ENCODE measurements at regions not wholly inside any gene's neighbourhood (a gene's known extent, or its start where the extent isn't known, plus 50 kb on each side); places are given as distances from the start of the nearest gene placed in this dataset.
"Not testable (repeated sequence)": the region's sequence is repeated elsewhere in the genome, so short reads cannot be mapped to it uniquely, and the experiment has no call there.

DNA sequence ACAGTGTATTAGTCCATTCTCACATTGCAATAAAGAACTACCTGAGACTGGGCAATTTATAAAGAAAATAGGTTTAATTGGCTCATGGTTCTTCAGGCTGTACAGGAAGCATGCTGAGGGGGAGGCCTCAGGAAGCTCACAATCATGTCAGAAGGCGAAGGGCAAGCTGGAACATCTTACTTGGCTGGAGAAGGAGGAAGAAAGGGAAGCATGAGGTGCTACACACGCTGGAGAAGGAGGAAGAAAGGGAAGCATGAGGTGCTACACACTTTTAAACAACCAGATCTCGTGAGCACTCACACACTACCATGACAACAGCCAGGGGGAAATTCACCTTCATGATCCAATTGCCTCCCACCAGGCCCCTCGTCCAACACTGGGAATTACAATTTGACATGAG is 95.3 kb upstream of the FAM110C start:
- WGBS (ENCODE audit: insufficient coverage) = 66% methylated on average over 3 of the region's 4 CpGs
- no peaks in the 10 kb centered on the region for H3K36me3 Mint-ChIP-seq
- no peaks in the 10 kb centered on the region for H3K36me3 ChIP-seq (ENCODE audit: control insufficient read depth, insufficient read depth, low read length)
- peaks cover 18 to 36% of the 10 kb centered on the region in 2 donors for H3K27me3 Mint-ChIP-seq (ENCODE audit: low read depth in 2 of 2)
- ATAC-seq (no peak), DNase-seq (no peak)
- no peak overlapping the region for H3K27ac ChIP-seq (ENCODE audit: low read length)
- no peak overlapping the region for H3K4me3 Mint-ChIP-seq
- intact Hi-C loops (cut with micrococcal nuclease) = no loop called here
- H3K9me3 ChIP-seq (ENCODE audit: control insufficient read depth, insufficient read depth, low read length) = no peaks in the 10 kb centered on the region
- no peak overlapping the region for H3K4me3 ChIP-seq (ENCODE audit: low read length)
- no peaks in the 10 kb centered on the region for H3K4me1 ChIP-seq (ENCODE audit: control insufficient read depth, insufficient read depth, low read length)
- H3K27me3 ChIP-seq (ENCODE audit: control insufficient read depth, insufficient read depth, low read length) = peaks cover under 1% of the 10 kb centered on the region
- H3K4me1 Mint-ChIP-seq = peaks cover 15 to 21% of the 10 kb centered on the region in 2 donors
- TF ChIP-seq, protein P1, sequence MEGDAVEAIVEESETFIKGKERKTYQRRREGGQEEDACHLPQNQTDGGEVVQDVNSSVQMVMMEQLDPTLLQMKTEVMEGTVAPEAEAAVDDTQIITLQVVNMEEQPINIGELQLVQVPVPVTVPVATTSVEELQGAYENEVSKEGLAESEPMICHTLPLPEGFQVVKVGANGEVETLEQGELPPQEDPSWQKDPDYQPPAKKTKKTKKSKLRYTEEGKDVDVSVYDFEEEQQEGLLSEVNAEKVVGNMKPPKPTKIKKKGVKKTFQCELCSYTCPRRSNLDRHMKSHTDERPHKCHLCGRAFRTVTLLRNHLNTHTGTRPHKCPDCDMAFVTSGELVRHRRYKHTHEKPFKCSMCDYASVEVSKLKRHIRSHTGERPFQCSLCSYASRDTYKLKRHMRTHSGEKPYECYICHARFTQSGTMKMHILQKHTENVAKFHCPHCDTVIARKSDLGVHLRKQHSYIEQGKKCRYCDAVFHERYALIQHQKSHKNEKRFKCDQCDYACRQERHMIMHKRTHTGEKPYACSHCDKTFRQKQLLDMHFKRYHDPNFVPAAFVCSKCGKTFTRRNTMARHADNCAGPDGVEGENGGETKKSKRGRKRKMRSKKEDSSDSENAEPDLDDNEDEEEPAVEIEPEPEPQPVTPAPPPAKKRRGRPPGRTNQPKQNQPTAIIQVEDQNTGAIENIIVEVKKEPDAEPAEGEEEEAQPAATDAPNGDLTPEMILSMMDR (IDR thresholded peaks at IDR 0.05) = no peak
- no peaks in the 10 kb centered on the region for H3K9me3 Mint-ChIP-seq
- H3K27ac Mint-ChIP-seq = no peak overlapping the region

DNA sequence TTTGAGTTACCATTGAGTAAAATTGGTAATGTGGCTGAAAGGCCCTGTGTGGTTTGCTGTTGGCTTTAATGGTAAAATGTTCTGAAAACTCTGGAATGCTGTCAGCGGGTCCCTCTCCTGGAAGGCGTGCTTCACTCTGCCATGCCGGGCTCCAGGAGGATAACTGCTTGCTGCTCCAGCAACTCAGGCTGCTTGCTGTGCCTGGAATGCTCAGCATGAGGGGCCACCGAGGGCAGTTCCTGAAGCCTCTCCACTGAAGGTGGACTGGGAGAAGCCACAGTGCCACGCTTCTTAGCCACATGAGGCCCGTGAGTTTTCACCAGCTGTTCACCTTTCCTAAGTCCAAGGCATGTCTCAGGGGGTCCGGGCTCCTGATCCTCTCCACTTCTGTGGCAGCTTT is 90.4 kb upstream of the FAM110C start:
- Mint-ChIP-seq H3K9me3 (no peaks in the 10 kb centered on the region), H3K27ac (no peak overlapping the region), H3K27me3 (ENCODE audit: low read depth in 2 of 2) (peaks cover 26 to 58% of the 10 kb centered on the region in 2 donors), H3K36me3 (no peaks in the 10 kb centered on the region), H3K4me3 (no peak overlapping the region), H3K4me1 (peaks cover 0 to 7% of the 10 kb centered on the region in 2 donors)
- Histone ChIP-seq H3K36me3 (ENCODE audit: control insufficient read depth, insufficient read depth, low read length) (no peaks in the 10 kb centered on the region), H3K4me3 (ENCODE audit: low read length) (no peak overlapping the region), H3K27me3 (ENCODE audit: control insufficient read depth, insufficient read depth, low read length) (peaks cover 7% of the 10 kb centered on the region), H3K4me1 (ENCODE audit: control insufficient read depth, insufficient read depth, low read length) (no peaks in the 10 kb centered on the region), H3K27ac (ENCODE audit: low read length) (no peak overlapping the region), H3K9me3 (ENCODE audit: control insufficient read depth, insufficient read depth, low read length) (no peaks in the 10 kb centered on the region)
- ATAC-seq (no peak), DNase-seq (no peak)
- intact Hi-C loops (cut with micrococcal nuclease) = no loop called here
- TF ChIP-seq, protein P1 (IDR thresholded peaks at IDR 0.05) = no peak
- 91% methylated on average over 7 of the region's 7 CpGs for WGBS (ENCODE audit: insufficient coverage)

DNA sequence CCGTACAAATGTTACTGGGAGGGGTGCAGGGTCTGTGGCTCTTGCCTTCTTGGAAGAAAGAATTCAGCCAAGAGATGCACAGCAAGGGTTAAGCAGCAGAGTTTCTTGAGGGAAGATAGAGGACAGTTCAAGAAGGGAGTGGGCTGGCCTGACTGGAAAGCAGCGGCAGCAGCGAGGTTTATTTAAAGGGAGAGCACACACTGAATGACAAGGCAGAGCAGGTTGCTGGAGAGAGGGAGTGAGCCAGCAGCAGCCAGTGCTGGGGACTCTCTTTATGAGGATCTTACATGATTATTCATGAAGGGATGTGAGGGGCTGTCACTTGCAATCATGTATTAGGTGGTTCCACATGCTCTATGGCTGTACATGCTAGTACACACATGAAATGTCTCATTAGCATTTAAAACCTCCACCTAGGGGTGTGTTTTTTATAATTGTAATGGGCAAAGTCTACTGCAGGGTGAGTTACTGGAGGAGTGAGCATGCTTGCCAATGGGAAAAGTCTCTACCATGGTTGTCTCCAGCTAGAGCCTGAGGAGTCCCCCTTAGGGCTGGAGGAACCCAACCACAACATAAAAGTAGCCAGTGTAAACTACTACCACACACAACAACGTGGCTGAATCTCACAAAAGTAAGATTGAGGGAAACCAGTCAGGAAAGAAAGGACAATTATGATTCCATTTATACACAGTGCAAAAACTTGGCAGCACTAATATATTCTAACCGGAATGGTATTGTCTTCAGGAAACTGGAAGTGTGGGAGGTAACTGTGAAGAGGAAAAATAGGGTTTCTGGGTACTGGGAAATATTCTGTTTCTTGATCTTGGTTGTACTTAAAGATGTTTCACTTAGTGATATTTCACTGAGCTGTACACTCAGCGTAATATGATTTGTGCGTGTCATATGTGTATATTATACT is 87.6 kb upstream of the FAM110C start:
- WGBS (ENCODE audit: insufficient coverage) = 75% methylated on average over 4 of the region's 7 CpGs
- no peak overlapping the region for H3K27ac Mint-ChIP-seq

DNA sequence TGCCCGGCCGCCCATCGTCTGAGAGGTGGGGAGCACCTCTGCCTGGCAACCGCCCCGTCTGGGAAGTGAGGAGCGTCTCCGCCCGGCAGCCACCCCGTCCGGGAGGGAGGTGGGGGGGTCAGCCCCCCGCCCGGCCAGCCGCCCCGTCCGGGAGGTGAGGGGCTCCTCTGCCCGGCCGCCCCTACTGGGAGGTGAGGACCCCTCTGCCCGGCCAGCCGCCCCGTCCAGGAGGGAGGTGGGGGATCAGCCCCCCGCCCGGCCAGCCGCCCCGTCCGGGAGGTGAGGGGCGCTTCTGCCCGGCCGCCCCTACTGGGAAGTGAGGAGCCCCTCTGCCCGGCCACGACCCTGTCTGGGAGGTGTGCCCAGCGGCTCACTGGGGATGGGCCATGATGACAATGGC is 80.5 kb upstream of the FAM110C start:
- DNase-seq; H3K27ac Mint-ChIP-seq; intact Hi-C loops (cut with micrococcal nuclease); H3K4me1 Mint-ChIP-seq; H3K4me3 Mint-ChIP-seq; H3K36me3 Mint-ChIP-seq; H3K27ac ChIP-seq (ENCODE audit: low read length); H3K36me3 ChIP-seq (ENCODE audit: control insufficient read depth, insufficient read depth, low read length); H3K27me3 ChIP-seq (ENCODE audit: control insufficient read depth, insufficient read depth, low read length); H3K4me1 ChIP-seq (ENCODE audit: control insufficient read depth, insufficient read depth, low read length); H3K4me3 ChIP-seq (ENCODE audit: low read length); H3K9me3 ChIP-seq (ENCODE audit: control insufficient read depth, insufficient read depth, low read length); ATAC-seq; H3K9me3 Mint-ChIP-seq: not testable (repeated sequence)
- WGBS (ENCODE audit: insufficient coverage) = 89% methylated on average over 20 of the region's 31 CpGs
- peaks cover 28 to 36% of the 10 kb centered on the region in 2 donors for H3K27me3 Mint-ChIP-seq (ENCODE audit: low read depth in 2 of 2)

More for the DNA sequence above, 87.6 kb upstream of the FAM110C start:
- TF ChIP-seq, protein P1 (IDR thresholded peaks at IDR 0.05) = no peak
- Histone ChIP-seq H3K36me3 (ENCODE audit: control insufficient read depth, insufficient read depth, low read length) (no peaks in the 10 kb centered on the region), H3K9me3 (ENCODE audit: control insufficient read depth, insufficient read depth, low read length) (no peaks in the 10 kb centered on the region), H3K4me1 (ENCODE audit: control insufficient read depth, insufficient read depth, low read length) (no peaks in the 10 kb centered on the region), H3K27me3 (ENCODE audit: control insufficient read depth, insufficient read depth, low read length) (peaks cover 7% of the 10 kb centered on the region), H3K27ac (ENCODE audit: low read length) (no peak overlapping the region), H3K4me3 (ENCODE audit: low read length) (no peak overlapping the region)
- intact Hi-C loops (cut with micrococcal nuclease) = no loop called here
- Mint-ChIP-seq H3K9me3 (no peaks in the 10 kb centered on the region), H3K4me3 (no peak overlapping the region), H3K4me1 (no peaks in the 10 kb centered on the region), H3K27me3 (ENCODE audit: low read depth in 2 of 2) (peaks cover 29 to 45% of the 10 kb centered on the region in 2 donors), H3K36me3 (no peaks in the 10 kb centered on the region)
- ATAC-seq = no peak
- DNase-seq = no peak
